RKO (cell line): ENCODE measurements at regions not wholly inside any gene's neighbourhood (a gene's known extent, or its start where the extent isn't known, plus 50 kb on each side); places are given as distances from the start of the nearest gene placed in this dataset.

Experiments used
- DNase-seq: peaks from one replicate; pipeline ENCODE4 v3.0.0-alpha.2; 2016; ENCODE audit warnings: low spot score

DNA sequence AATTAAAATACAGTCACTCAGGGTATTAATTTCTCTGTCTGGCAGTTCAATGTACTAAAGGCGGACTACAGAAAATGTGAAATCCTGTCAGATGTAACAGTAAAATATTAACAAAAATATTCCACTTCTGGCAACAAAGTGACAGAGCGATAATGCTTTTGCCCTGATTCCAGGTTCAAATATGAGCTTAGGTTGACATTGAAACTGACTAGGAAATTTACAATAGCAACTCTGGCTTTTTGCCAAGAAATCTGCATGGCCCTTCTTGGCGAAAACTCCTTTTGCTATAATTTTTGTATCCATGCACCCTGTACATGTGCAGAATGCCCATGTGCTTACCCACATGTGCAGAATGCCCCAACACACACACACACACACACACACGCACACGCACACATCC lies 552.2 kb downstream of the MDFIC start:
- no peak for DNase-seq

DNA sequence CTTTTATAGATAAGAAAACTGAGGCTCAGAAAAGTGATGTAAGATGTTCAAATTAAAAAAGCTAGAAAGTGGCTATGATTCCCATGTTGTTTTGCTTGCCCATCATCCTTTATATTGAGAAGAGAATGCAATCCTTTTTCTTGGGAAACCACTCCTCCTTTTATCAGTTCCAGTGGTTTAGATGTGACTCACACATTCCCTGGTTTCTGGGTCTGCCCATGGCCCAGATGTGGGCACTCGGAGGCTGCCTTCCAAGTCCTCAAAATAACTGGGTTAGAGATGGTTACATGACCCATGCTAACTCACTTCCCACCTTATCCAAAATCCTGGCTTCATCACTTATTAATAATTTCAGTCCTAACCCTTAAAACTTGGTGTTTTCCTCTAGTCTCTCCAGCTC lies 550.0 kb downstream of the MDFIC start:
- DNase-seq, result no peak

- DNase-seq, result no peak
Observed at GRCh38 chr7:115462301-115463015, 540.6 kb downstream of the MDFIC start.

DNA sequence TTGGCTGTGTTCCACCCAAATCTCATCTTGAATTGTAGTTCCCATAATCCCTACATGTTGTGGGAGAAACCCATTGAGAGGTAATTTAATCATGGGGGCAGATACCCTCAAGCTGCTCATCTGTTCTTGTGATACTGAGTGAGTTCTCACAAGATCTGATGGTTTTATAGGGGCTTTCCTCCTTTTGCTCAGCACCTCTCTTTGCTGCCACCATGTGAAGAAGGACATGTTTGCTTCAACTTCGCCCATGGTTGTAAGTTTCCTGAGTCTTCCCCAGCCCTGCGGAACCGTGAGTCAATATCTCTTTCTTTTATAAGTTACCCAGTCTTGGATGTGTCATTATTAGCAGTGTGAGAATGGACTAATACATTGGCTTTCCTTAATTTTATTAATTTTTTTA lies 527.8 kb downstream of the MDFIC start:
- DNase-seq, result no peak

DNA sequence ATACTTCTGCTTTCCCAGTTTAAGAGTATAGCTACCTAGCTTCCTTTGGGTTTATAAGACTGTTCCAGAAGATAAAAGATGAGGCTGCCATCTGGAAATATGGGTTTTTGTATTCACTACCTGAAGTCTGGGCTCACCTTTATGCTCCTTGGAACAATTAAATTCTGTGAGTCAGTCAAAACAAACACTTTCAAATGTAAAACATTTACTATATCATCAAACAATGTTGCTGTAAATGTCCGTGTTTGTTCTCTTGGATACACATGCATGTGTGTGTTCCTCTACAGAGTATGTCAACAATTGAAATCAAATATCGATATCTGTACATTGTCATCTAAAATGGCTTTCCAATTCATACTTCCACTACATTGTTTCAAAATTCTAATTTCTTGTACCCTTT lies 525.6 kb downstream of the MDFIC start:
- no peak for DNase-seq

DNA sequence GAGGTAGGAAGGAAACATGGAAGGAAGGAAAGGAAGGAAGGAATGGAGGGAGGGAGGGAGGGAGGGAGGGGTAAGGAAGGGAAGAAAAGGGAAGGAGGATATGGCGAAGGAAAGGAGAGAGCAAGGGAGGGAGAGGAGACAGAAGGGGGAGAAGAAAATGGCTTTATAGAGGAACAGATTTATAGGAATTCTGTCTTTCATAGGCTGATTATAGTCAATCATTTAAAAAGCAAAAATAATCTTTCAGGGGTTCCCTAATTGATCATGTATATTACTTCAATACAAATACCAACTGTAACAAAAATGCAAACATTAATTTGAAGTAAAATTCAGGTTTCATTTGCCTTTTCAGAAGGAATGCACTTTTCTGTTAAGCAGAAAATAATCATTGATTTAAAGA lies 519.1 kb downstream of the MDFIC start:
- no peak for DNase-seq

DNA sequence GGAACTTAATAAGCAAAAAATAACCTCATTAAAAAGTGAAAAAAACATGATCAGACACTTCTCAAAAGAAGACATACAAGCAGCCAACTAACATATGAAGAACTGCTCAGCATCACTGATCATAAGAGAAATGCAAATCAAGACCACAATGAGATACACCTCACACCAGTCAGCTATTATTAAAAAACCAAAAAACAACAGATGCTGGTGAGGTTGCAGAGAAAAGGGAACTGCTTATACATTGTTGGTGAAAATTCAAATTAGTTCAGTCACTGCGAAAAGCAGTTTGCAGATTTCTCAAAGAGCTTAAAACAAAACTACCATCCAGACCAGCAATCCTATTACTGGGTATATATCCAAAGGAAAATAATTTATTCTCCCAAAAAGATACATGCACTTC lies 513.3 kb downstream of the MDFIC start:
- DNase-seq, result no peak

DNA sequence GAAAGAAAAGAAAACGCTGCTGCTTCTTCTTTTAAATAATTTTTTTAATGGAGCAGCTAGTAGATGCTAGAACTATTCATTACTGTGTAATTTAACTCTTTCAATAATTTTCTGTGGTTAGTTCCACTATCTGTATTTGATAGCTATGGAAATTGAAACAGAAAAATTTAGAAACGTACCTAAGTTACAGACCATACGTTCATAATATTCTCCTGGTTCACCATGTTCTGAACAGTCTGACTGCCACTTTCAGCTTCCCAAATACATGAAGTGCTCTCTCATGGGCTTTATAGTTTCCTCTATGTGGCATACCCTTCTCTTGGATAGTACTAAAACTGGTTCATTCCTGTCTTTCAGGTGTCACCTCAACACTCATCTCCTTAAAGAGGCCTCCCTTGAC lies 508.0 kb downstream of the MDFIC start:
- DNase-seq, result no peak

- no peak for DNase-seq
Observed at GRCh38 chr7:115417662-115418061, 495.8 kb downstream of the MDFIC start.

GRCh38 chr7:115410972-115411686 lies 489.2 kb downstream of the MDFIC start:
- DNase-seq, result no peak

DNA sequence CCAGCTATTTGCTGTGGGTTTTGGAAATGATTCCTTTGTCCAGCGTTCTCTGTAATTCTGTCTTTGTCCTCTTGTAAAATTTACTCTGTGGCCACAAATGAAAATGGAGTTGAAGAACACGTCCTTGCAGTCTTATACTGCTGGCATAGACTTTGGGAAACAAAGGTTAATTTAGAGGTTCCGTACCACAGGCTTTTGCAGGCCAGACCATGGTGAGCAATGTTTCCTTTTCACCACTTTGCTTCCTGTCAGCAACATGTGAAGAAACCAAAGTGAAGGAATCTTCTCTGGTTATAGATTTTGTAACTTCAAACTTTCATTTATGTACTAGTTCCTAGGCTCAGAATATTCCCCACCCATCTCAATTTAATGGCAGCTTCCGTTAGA lies 488.5 kb downstream of the MDFIC start:
- DNase-seq, result no peak

DNA sequence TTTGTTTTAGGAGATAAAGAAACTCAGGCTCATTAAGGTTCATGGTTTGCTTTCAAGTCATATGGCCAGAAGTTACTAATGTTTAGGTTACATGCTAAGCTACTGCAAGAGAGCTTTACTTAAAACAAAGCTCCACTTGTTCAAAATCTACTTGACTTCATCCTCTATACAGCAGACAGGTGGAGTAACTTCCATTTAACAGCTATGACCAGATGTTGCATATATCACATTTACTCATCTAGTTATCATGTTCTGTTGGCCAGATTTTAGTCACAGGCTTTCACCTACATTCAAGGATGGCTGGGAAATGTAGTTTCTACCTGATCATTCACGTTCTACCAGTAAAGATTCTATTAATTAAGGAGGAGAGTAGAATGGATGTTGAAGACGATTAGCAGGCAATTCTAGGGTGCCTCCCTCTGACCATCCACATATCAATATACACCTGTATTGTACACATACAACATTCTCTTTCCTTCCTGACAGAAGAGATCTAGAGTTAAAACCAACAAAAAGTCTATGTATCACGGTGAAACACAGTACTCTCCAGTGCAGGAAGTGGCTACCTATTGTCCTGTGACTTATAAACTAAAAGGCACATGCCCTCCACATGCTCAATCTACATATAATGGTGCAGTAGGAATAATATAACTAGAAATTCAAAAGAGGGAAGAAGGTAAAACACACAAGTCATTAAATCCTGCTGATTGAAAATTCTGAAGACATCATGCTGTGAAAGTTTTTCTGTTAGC lies 488.0 kb downstream of the MDFIC start:
- no peak for DNase-seq

GRCh38 chr7:115406219-115406618 lies 484.3 kb downstream of the MDFIC start:
- no peak for DNase-seq

- no peak for DNase-seq
Observed at GRCh38 chr7:115387137-115387536, 465.2 kb downstream of the MDFIC start.

GRCh38 chr7:115379321-115379720 lies 457.4 kb downstream of the MDFIC start:
- DNase-seq, result no peak

DNA sequence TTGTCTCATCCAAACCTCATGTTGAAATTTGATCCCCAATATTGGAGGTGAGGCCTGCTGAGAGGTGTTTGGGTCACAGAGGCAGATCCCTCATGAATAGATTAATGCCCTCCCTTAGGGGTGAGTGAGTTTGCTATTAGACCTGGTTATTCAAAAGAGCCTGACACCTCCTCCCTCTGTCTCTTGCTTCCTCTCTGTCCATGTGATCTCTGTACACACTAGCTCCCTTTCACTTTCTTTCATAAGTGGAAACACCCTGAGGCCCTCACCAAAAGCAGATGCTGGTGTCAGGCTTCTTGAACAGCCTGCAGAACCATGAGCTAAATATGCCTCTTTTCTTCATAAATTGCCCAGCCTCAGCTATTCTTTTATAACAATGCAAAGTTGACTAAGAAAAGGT lies 447.1 kb downstream of the MDFIC start:
- DNase-seq, result no peak

- DNase-seq, result no peak
Observed at GRCh38 chr7:115363916-115364315, 442.0 kb downstream of the MDFIC start.

DNA sequence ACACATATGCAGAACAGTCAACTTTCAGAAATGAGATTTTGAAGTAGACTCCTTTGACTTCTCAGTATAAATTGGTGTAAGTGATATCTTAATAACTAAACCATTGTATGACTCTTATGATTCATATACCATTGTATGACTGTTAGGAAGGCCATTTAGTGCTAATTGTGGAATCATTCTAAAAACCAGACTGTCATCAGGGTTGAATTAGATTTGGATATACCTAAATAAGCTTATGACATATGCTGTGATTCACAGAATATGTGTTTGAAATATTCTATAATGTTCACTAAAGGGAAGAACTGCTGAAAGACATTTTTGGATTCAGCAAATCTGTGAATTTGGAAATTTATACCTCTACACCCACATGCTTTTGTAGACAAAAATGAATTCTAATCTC lies 438.1 kb downstream of the MDFIC start:
- no peak for DNase-seq

GRCh38 chr7:115359119-115359518 lies 437.2 kb downstream of the MDFIC start:
- DNase-seq, result no peak

GRCh38 chr7:115357703-115357999 lies 435.8 kb downstream of the MDFIC start:
- no peak for DNase-seq

DNA sequence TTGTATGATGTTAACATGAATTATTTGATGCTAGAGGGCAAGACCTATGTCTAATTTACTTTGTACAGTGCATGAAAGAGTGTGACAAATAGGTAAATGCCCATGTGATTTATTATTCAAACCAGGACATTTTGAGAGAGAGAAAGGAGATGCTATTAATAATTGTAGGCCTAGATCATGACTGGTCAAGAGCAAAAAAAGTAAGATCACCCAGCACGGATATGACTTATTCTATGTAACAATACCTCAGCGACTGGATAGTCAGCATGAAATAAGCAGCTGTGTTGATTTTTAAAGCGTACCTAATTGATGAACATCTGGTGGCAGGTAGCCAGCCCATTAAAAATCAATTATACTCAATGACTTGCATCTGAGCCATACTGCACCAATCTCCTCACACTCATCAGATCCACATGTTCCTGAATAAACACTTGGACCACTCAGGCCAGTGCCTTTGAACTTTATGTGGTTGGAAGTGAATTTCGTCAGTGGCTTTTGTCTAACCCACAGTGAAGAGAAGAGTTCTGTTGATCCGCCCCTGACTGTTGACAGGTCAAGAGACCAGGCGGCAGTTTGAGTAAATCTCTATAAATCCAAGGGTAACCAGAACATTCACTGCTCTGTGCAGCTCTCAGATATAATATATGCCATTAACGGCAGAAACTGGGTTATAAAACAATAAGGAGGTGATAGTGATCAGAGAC lies 435.3 kb downstream of the MDFIC start:
- DNase-seq, result no peak

- peak; percentile 64 for DNase-seq
Observed at GRCh38 chr7:115356139-115356746, 434.3 kb downstream of the MDFIC start.
